ENCODE measurements at regions not wholly inside any gene's neighbourhood (a gene's known extent, or its start where the extent isn't known, plus 50 kb on each side); places are given as distances from the start of the nearest gene placed in this dataset.

DNA sequence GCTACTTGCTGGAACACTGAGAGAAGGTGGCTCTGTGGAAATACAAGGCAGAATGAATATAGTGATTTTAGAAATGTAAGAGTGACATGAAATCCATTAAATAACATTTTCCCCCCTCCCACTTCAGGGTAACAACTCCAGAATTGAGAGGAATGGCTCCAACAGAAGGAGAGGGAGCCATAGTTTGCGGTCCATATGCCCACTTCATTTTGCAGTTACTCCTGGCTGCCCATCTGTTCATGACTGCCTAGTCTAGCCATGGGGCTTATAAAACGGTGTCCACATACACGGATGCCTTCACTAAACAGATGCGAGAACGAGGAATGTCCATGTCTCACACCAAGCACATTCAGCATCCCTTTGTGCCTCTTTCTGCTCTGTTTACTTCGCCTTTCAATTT is 186.7 kb downstream of the TMEM38B start:
- Mint-ChIP-seq H3K36me3 (ENCODE audit: insufficient read depth) (no peaks in the 10 kb centered on the region), H3K9me3 (no peaks in the 10 kb centered on the region), H3K4me3 (no peak overlapping the region), H3K27me3 (ENCODE audit: low read depth) (peaks cover 5% of the 10 kb centered on the region), H3K4me1 (ENCODE audit: low read depth) (peaks cover 2% of the 10 kb centered on the region)
- ATAC-seq: no peak
- DNase-seq: no peak

DNA sequence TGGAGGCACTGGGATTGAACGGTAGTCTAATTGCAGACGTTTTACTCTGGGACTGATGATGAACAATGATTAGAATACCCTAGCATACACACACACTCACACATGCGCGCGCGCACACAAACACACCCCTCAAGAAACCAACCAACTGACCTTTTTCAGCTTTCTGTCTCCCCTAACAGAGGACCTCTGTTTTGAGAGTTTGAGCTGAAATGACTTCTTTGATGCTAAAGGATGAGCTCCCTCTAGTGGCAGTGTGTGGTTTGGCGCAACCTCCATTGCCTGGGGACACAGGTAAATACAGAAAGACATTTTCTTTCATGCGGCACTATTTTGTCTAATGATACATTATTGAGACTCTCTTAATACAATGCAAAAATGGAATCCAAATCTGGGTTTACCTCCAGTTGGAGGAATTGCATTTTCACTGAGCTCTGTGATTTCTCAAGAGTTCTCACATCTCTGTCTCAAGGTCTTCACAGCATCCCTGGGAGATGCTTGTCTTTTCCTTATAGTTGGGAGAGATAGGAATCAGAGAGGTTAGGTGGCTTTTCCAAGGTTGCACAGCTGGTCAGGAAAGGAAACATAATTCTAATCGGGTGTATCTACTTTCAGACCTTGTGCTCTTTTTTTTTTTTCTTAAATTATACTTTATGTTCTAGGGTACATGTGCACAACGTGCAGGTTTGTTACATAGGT is 187.5 kb downstream of the TMEM38B start:
- ATAC-seq (peak in 1 of 2 donors; percentile 59), DNase-seq (peak; percentile 45)
- no peaks in the 10 kb centered on the region for H3K36me3 Mint-ChIP-seq (ENCODE audit: insufficient read depth)
- H3K4me3 Mint-ChIP-seq: no peak overlapping the region
- H3K27me3 Mint-ChIP-seq (ENCODE audit: low read depth): peaks cover 5% of the 10 kb centered on the region
- no peaks in the 10 kb centered on the region for H3K9me3 Mint-ChIP-seq
- peaks cover 2% of the 10 kb centered on the region for H3K4me1 Mint-ChIP-seq (ENCODE audit: low read depth)

DNA sequence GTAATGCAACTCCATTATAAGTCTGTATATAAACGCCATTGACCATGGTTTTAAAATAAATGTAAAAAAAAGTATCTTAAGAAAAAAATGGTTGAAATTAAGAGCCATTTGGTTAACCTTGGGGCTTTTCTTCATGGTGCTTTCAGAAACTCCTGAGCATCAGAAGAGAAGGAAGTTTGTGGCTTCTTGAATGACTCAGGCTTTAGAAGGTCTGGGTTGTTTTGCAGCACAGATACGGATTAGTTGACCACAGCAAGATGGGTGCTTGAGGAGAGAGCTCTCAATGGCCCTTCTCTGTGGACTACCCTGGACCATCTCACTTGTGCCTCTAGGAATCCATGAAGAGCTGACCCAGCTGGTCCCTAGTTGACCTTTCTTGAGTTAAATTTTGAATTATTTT is 189.5 kb downstream of the TMEM38B start:
- Mint-ChIP-seq H3K36me3 (ENCODE audit: insufficient read depth) (no peaks in the 10 kb centered on the region), H3K4me3 (no peak overlapping the region), H3K9me3 (no peaks in the 10 kb centered on the region), H3K4me1 (ENCODE audit: low read depth) (no peaks in the 10 kb centered on the region), H3K27me3 (ENCODE audit: low read depth) (peaks cover 5% of the 10 kb centered on the region)
- ATAC-seq: no peak
- DNase-seq: no peak

DNA sequence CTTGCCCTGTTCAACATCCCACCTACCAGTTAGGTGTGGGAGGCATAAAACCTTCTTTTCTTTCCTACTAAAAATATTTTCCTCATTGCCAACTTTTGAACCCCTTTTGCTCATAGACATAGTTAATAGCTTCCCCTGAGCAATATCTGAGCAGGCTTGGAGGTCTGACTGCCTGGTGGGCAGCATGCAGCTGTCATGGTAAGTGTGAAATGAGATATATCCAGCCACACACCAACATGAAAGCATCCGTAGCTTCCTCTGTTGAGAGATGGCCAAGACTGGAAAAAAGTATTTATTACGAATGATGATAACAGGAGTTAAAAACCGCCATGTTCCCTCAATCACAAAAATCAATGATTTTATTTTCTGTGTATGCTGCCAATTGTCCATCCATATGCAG is 190.1 kb downstream of the TMEM38B start:
- Mint-ChIP-seq H3K4me1 (ENCODE audit: low read depth) (no peaks in the 10 kb centered on the region), H3K27me3 (ENCODE audit: low read depth) (peaks cover 3% of the 10 kb centered on the region), H3K4me3 (no peak overlapping the region), H3K9me3 (no peaks in the 10 kb centered on the region), H3K36me3 (ENCODE audit: insufficient read depth) (no peaks in the 10 kb centered on the region)
- DNase-seq (no peak), ATAC-seq (no peak)

DNA sequence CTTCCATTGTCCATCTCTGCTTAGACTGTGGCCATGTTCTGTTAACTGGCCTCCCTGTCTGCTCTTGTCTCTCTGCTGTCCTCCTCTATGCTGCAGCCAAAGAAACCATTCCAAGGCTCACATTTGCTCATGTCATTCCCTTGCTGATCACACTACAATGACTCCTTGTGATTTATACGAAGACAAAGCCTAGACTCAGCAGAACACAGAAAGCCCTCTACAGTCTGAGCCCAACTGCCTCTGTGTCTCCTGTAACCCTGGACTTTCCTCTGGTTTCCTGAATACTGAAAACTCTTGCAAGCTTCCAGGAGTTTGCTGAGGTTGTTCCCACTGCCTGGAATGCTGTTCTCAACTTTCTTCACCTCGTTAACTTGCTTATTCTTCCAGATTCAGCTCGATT is 191.8 kb downstream of the TMEM38B start:
- no peaks in the 10 kb centered on the region for H3K36me3 Mint-ChIP-seq (ENCODE audit: insufficient read depth)
- H3K4me1 Mint-ChIP-seq (ENCODE audit: low read depth): no peaks in the 10 kb centered on the region
- H3K4me3 Mint-ChIP-seq: no peak overlapping the region
- no peaks in the 10 kb centered on the region for H3K9me3 Mint-ChIP-seq
- H3K27me3 Mint-ChIP-seq (ENCODE audit: low read depth): peaks cover 3% of the 10 kb centered on the region
- ATAC-seq (no peak), DNase-seq (no peak)

DNA sequence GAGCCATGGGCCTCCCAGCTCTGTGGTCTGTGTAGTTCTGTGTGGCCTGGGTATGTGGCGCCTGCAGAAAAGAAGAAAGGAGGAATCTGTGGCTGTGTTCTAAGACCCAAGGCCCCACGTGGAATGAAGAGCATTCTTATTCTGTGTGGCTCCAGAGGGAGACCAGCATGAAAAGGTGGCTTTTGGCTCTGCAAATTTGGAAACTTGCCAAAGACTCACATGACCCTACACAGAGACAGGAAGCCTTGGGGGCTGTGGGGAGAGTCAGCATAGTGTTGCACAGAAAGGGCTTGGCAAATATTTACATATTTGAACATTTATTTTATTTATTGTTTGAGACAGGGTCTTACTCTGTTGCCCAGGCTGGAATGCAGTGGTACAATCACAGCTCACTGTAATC is 193.3 kb downstream of the TMEM38B start:
- DNase-seq: no peak
- H3K27me3 Mint-ChIP-seq (ENCODE audit: low read depth): no peaks in the 10 kb centered on the region
- no peak for ATAC-seq
- H3K4me3 Mint-ChIP-seq: no peak overlapping the region
- H3K4me1 Mint-ChIP-seq (ENCODE audit: low read depth): no peaks in the 10 kb centered on the region
- no peaks in the 10 kb centered on the region for H3K9me3 Mint-ChIP-seq
- H3K36me3 Mint-ChIP-seq (ENCODE audit: insufficient read depth): no peaks in the 10 kb centered on the region

DNA sequence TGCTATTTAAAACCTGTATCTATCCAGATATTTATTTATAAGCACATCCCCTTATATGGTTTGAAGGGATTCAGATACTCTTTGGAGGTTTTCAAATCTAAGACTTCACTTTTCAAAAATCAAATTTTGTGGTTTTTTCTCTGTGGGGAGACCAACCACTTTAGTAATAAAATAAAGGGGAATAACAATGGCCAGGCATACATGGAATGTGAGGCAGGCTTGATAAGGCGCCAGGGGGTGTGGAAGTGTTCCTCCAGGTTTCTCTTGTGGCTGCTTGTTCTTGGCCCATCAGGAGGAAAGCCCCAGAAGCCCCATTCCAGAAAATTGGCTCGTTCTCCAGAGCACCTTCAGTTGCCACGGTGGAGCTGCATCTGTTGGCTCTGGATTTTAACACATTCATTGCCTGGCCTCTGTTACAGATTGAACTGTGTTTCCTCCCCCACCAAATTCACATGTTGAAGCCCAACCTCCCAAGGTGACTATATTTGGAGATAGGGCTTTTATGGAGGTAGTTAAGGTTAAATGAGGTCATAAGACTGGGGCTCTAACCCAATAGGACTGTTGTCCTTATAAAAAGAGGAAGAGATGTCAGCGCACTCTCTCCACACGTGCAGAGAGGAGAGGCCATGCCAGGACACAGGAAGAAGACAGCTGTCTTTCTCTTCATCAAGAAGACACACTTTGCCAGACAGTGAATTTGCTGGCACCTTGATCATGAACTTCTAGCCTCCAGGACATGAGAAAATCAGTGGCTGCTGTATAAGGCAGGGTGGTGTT is 195.9 kb downstream of the TMEM38B start:
- H3K9me3 Mint-ChIP-seq: no peaks in the 10 kb centered on the region
- no peaks in the 10 kb centered on the region for H3K4me1 Mint-ChIP-seq (ENCODE audit: low read depth)
- ATAC-seq: no peak
- DNase-seq: no peak
- H3K36me3 Mint-ChIP-seq (ENCODE audit: insufficient read depth): no peaks in the 10 kb centered on the region
- no peak overlapping the region for H3K4me3 Mint-ChIP-seq
- H3K27me3 Mint-ChIP-seq (ENCODE audit: low read depth): no peaks in the 10 kb centered on the region

DNA sequence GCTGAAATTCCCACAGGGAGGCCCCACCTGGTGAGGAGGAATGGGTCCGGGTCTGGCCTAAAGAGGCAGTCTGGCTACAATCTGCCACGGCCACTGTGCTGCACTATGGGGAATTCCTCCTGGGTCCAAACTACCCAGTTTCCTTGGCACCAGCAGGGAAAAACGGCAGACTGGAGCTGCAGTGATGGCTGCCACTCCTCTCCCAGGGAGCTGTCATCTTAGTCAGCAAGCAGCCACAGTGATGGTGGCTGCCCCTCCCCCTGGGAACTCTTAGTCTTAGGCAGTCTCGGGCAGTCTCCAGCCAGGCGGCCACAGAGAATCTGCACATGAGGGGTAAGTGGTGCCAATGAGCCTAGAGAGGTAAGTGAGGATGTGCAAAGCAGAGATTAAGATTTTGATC is 205.8 kb downstream of the TMEM38B start:
- H3K4me1 Mint-ChIP-seq (ENCODE audit: low read depth): no peaks in the 10 kb centered on the region
- peaks cover 2% of the 10 kb centered on the region for H3K27me3 Mint-ChIP-seq (ENCODE audit: low read depth)
- no peaks in the 10 kb centered on the region for H3K36me3 Mint-ChIP-seq (ENCODE audit: insufficient read depth)
- ATAC-seq: no peak
- H3K9me3 Mint-ChIP-seq: no peaks in the 10 kb centered on the region
- DNase-seq: no peak
- no peak overlapping the region for H3K4me3 Mint-ChIP-seq

DNA sequence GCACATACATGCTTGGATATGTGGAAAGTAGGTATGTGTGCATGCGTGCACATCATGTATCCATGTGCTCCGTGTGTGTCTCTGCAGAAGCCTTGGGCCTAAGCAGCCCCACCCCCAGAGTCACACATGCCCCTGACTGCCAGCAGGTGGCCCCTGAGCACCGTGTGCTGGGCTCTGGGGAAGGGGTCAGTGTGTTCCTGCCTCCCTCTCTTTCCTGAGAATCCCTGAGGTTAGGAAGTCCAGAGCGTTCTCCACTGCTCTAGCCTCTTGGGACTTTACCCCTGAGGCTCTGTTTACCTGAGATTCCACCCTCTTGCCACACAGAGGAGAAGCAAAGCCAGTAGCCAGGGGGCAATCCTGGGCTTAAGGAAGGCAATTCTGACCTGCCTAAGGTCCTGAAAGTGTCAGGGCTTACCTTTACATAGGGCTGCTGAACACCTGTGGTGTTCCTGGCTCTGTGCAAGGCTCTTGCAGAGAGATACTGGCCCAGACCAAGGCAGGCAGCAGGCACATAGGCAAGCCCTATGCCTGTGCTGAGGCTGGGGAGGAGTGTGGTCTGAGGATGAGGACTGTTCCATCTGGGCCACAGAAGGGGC is 207.3 kb downstream of the TMEM38B start:
- no peaks in the 10 kb centered on the region for H3K9me3 Mint-ChIP-seq
- no peaks in the 10 kb centered on the region for H3K4me1 Mint-ChIP-seq (ENCODE audit: low read depth)
- peaks cover 2% of the 10 kb centered on the region for H3K27me3 Mint-ChIP-seq (ENCODE audit: low read depth)
- no peaks in the 10 kb centered on the region for H3K36me3 Mint-ChIP-seq (ENCODE audit: insufficient read depth)
- ATAC-seq (no peak), DNase-seq (no peak)
- no peak overlapping the region for H3K4me3 Mint-ChIP-seq

DNA sequence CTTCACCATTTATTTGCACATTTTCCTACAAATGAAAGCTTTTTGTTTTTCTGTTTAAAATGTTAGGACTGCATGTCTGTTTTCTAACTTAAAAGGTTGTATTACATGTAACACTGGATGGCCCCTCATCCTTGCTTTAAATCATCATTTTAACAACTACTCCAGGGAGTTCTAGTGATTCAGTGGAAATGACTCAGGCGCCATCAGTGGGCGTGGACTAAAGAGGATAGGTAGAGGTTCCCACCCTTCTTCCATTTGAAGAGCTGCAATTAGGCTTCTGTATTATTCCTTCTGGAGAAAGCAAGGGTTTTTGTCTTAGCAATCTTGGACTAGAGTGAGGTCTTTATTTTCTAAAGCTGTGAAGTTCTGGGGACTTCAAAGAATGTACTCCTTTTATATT is 213.7 kb downstream of the TMEM38B start:
- DNase-seq: no peak
- ATAC-seq: no peak
- Mint-ChIP-seq H3K4me1 (ENCODE audit: low read depth) (no peaks in the 10 kb centered on the region), H3K4me3 (no peak overlapping the region), H3K27me3 (ENCODE audit: low read depth) (no peaks in the 10 kb centered on the region), H3K9me3 (no peaks in the 10 kb centered on the region), H3K36me3 (ENCODE audit: insufficient read depth) (no peaks in the 10 kb centered on the region)

DNA sequence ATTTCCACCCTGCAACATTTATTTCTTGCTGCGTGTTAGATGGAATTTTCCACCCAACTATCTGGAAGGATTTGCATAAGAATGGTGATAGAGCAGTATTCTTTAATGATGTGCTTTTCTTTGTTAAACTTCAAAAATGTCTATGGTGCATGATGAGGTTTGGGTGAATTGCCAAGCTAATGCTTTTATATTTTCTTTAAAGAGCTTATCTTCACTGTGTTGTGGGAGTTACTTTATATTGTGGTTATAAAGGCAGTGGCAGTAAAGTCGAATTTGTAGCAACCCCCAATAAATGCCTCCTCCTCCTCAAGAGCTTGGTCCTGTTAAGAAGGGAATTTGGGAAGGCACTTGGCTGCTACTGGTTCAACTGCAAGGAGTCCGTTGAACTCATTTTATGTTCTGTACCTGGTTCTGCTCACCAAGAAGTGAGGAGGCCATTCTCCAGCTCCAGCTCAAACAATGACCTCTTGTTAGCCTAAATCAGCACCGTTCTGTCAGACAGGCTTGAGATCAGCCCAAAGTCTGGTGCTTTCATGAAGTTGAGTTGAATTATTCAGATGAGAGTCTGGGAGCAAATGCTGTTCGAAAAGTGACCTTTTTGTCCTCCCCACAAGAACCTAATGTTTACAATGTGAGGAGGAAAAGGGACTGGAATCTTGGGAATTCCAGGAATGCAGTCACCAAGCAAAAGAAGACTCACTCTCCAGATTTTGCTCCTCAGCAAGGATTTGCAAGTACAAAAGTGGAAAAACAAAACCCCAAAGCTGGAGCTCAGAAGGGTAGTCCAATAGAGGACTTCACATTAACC is 217.0 kb downstream of the TMEM38B start:
- Mint-ChIP-seq H3K4me1 (ENCODE audit: low read depth) (no peaks in the 10 kb centered on the region), H3K4me3 (no peak overlapping the region), H3K9me3 (no peaks in the 10 kb centered on the region), H3K27me3 (ENCODE audit: low read depth) (no peaks in the 10 kb centered on the region), H3K36me3 (ENCODE audit: insufficient read depth) (no peaks in the 10 kb centered on the region)
- ATAC-seq (no peak), DNase-seq (no peak)

DNA sequence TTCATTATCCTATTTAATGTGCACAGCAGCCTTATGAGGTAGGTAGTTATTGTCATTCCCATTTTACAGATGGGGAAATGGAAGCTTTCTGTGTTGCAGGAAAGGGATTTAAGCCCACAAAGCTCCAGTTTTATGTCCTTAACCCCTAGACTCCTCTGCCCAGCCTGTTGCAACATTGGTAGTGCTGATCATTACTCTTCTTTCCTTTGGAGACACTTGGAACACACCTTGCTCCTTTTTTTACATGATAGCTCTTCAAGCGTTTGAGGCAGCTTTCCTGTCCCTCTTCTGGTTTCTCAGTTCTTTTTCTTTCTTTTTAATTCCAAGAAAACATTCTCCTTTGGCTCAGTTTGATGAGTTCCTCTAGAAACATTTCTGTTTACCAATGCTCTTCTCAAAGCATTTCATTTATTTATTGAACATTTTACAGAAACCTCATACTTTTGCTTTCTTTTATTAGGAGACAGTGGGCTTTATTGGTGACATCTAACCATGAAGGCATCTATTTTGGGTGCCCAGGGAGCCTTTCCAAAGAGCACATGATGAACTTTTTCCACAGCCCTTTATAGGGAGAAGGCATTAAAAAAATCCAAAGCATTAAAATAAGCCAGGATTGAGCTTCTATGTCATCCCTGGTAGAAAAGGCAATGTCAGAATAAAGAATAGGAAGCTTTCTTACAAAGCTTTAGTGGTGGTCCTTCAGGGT is 218.0 kb downstream of the TMEM38B start:
- H3K36me3 Mint-ChIP-seq (ENCODE audit: insufficient read depth): no peaks in the 10 kb centered on the region
- no peaks in the 10 kb centered on the region for H3K4me1 Mint-ChIP-seq (ENCODE audit: low read depth)
- no peak overlapping the region for H3K4me3 Mint-ChIP-seq
- DNase-seq (no peak), ATAC-seq (no peak)
- H3K9me3 Mint-ChIP-seq: no peaks in the 10 kb centered on the region
- H3K27me3 Mint-ChIP-seq (ENCODE audit: low read depth): no peaks in the 10 kb centered on the region

DNA sequence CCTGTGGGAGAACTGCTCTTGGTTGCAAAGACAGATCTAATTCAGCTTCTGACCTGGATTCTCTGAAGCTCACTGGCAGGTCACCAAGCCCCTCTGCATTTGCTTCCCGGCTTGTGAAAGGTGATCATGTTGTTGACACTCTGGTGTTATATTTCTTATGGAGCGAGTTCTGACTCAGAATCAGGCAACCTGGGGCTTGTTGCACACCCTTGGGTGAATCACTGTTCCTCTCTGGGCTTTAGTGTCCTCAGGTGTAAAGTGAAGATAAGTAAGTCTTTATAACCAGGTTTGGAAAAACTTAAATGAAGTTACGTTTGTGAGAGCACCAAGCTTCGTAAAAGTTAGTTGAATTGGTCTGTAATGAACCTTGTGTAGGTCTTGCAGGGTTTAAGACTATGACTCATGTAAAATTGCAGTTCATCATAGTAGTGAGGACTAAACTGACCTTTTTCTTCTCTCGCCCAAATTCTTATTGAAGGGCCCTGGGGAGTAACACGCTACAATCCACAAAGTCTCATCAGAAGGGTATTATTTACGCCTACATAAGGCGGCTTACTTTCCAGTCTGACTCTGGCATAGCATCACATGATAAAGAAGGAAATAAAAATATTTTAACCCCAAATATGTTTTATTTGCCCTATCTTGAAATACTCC is 218.6 kb downstream of the TMEM38B start:
- no peaks in the 10 kb centered on the region for H3K36me3 Mint-ChIP-seq (ENCODE audit: insufficient read depth)
- DNase-seq (no peak), ATAC-seq (no peak)
- no peaks in the 10 kb centered on the region for H3K9me3 Mint-ChIP-seq
- no peak overlapping the region for H3K4me3 Mint-ChIP-seq
- no peaks in the 10 kb centered on the region for H3K4me1 Mint-ChIP-seq (ENCODE audit: low read depth)
- H3K27me3 Mint-ChIP-seq (ENCODE audit: low read depth): no peaks in the 10 kb centered on the region
